GM19025 (cell line): ENCODE measurements at regions not wholly inside any gene's neighbourhood (a gene's known extent, or its start where the extent isn't known, plus 50 kb on each side); places are given as distances from the start of the nearest gene placed in this dataset.

Experiments used
- ATAC-seq: cut with Tn5 transposase; IDR thresholded peaks from one replicate; pipeline ENCODE4 v1.9.1; 2021; ENCODE audit warnings: mild to moderate bottlenecking, low read depth, moderate library complexity; ENCODE audit not compliant: unreplicated experiment

- ATAC-seq, result no peak
Observed at GRCh38 chr4:23279377-23279986, 586.7 kb downstream of the GBA3 start.

GRCh38 chr4:23278845-23279244 lies 586.1 kb downstream of the GBA3 start:
- ATAC-seq, result no peak

GRCh38 chr4:23276076-23276475 lies 583.3 kb downstream of the GBA3 start:
- no peak for ATAC-seq

GRCh38 chr4:23269566-23269965 lies 576.8 kb downstream of the GBA3 start:
- no peak for ATAC-seq

GRCh38 chr4:23268072-23268771 lies 575.5 kb downstream of the GBA3 start:
- no peak for ATAC-seq

GRCh38 chr4:23266401-23266800 lies 573.7 kb downstream of the GBA3 start:
- no peak for ATAC-seq

- no peak for ATAC-seq
Observed at GRCh38 chr4:23260511-23260910, 567.8 kb downstream of the GBA3 start.

GRCh38 chr4:23245203-23245832 lies 552.6 kb downstream of the GBA3 start:
- no peak for ATAC-seq

- ATAC-seq, result no peak
Observed at GRCh38 chr4:23242962-23243361, 550.2 kb downstream of the GBA3 start.

GRCh38 chr4:23241408-23241807 lies 548.7 kb downstream of the GBA3 start:
- ATAC-seq, result no peak

GRCh38 chr4:23238848-23239247 lies 546.1 kb downstream of the GBA3 start:
- ATAC-seq, result no peak

- ATAC-seq, result no peak
Observed at GRCh38 chr4:23237771-23238170, 545.0 kb downstream of the GBA3 start.

GRCh38 chr4:23235628-23236390 lies 543.1 kb downstream of the GBA3 start:
- ATAC-seq, result no peak

- ATAC-seq, result no peak
Observed at GRCh38 chr4:23234716-23235115, 542.0 kb downstream of the GBA3 start.

GRCh38 chr4:23234018-23234417 lies 541.3 kb downstream of the GBA3 start:
- no peak for ATAC-seq

GRCh38 chr4:23233596-23233995 lies 540.9 kb downstream of the GBA3 start:
- ATAC-seq, result no peak

GRCh38 chr4:23232987-23233386 lies 540.2 kb downstream of the GBA3 start:
- ATAC-seq, result no peak

GRCh38 chr4:23225564-23225963 lies 532.8 kb downstream of the GBA3 start:
- ATAC-seq, result no peak

GRCh38 chr4:23224684-23225420 lies 532.1 kb downstream of the GBA3 start:
- ATAC-seq, result no peak

- no peak for ATAC-seq
Observed at GRCh38 chr4:23220911-23221310, 528.2 kb downstream of the GBA3 start.
